ENCODE measurements at regions not wholly inside any gene's neighbourhood (a gene's known extent, or its start where the extent isn't known, plus 50 kb on each side); places are given as distances from the start of the nearest gene placed in this dataset.
"Not testable (repeated sequence)": the region's sequence is repeated elsewhere in the genome, so short reads cannot be mapped to it uniquely, and the experiment has no call there.

DNA sequence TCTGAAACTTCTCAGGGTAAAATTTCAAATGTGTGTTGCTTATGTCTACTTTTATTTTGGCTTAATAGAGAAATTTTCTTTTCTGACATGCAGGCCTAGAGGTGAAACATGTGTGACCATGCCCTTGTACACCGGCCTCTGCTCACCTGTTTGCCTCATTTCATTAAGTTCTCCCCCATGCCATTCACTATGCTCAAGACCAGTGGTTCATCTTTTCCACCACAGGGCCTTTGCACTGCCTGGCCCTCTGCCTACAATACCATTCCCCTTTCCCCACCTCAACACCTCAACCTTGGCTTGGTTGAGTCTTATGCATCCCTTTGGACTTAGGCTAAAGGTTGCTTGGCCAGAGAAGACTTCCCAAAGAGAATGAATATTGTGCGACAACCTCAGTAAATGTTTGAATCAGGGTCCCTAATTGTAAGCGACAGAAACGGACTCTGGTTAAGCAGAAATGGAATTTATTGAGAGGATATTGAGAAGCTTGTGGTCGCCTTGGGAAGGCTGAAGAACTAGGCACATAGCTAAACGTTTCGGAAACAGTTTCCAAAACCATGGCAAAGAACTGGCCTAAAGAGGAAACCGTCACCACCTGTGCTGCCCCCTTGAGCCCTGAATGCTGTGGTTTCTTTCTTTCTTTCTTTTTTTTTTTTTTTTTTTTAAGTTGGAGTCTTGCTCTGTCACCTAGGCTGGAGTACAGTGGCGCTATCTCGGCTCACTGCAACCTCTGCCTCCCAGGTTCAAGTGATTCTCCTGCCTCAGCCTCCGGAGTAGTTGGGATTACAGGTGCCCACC lies 152.2 kb downstream of the SOX4 start:
- no peak for DNase-seq

DNA sequence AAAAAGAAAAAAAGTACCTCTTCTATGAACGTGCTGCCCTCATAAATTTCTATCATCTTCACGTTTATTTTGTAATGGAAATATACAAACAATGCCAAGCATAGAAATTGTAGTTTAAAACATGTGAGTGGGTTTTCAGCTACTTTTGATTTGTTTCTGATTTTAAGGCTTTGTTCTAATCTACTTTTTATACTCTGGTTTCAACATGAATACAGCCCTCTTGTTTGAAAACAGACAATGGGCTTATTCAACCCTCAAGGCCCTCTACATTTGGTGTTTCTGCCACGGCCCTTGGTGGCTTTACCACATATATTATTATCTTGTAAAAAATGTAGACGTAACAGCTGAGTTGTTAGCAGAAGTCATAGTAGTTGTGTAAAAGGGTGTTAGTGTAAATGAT lies 153.9 kb downstream of the SOX4 start:
- DNase-seq, result no peak

DNA sequence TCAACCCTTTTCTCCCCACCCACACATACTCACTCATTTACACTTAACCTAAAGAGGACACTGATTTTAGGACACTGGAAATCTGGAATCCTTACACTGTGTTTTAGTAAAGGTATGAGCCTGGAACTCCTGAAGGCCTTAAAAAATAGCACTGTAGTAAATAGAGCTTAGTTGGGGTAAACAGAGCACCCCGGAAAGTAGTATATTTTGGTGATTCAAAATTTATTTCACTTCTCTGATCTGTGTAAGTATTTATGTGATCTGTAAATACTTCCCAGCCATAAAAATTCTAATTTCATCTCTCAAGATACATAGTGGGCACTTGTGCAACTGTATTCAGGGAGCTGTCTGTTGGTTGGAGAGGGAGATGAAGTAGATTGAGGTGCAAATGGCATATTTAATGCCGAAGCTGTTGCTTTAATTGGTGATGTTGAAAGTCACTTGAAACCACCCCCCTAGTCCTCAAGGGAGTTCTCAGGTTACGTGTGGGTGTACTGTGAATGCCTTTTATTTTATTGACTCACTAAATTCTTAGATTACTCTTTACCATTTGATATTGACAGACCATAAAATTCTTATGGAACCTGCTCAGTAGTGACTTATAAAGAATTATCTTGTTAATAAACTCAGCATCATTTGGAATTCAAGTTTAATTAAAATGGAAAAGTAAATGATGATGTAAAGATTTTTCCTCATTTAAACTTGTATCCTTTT lies 154.9 kb downstream of the SOX4 start:
- DNase-seq, result no peak

DNA sequence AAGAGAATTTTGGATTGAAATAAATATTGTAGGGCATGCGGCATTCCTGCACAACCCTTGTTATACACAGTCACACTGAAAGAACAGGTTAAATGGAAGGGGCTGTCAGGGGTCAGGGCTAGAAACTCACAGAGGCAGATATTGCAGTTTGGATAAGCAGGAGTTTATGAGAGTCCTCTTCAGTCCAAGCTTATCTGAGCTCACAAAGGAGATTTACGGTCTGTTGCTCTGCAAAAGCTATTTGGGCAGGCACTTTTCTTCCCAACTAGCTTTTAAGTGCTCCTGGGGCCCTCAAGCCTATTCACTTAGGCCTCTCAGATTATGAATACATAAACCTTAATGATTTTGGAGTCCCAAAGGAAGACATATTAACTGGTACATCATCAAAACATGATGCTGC lies 156.2 kb downstream of the SOX4 start:
- DNase-seq, result no peak

DNA sequence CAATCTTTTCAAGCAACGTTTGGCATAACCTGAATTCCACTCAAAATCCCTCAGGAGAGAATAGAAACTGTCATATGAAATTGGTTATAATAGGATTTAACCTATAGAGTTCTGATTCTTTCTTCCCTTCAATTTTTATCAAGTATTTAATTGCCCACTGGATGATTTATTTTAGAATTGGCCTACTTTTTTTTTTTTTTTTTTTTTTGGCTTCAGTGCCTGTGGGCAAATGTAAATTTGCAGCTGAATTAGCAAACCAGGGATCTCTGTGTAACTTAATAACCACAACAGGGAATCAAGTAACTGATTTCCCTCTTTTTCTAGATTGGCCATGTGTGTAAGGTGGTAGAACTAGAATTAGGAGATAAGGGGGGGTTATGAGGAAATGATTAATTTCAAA lies 157.0 kb downstream of the SOX4 start:
- DNase-seq, result no peak

- DNase-seq, result no peak
Measured at GRCh38 chr6:21751608-21752007, 158.1 kb downstream of the SOX4 start.

DNA sequence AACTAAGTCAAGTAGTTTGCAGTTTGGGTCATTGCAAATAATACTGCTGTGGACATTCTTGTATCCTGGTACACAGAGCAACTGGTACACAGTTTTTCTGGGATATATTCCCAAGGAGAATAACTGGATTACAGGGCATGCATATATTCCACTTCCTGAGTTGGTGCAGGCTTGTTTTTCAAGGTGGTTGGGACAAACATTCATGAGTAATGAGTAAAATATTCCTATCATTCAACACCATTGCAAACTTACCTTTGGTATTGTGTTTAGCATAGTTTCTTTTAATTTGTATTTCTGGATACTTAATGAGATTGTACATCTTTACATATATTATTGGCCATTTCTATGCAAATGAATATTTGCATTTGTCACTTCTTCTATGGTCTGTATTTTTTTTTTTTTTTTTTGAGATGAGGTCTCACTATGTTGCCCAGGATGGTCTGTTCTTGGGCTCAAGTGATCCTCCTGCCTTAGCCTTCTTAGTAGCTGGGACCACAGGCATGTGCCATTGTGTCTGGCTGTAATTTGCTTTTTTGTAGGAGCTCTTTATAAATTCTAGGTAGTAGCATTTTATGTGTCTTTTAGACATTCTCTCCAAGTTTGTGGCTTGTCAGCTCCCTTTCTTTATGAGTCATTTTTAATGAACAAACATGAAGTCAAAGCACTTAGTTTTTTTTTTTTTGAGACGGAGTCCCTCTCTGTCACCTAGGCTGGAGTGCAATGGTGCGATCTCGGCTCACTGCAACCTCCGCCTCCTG lies 158.7 kb downstream of the SOX4 start:
- DNase-seq, result no peak

- DNase-seq, result no peak
Measured at GRCh38 chr6:21753241-21754108, 159.9 kb downstream of the SOX4 start.

GRCh38 chr6:21754891-21755290 lies 161.3 kb downstream of the SOX4 start:
- no peak for DNase-seq

DNA sequence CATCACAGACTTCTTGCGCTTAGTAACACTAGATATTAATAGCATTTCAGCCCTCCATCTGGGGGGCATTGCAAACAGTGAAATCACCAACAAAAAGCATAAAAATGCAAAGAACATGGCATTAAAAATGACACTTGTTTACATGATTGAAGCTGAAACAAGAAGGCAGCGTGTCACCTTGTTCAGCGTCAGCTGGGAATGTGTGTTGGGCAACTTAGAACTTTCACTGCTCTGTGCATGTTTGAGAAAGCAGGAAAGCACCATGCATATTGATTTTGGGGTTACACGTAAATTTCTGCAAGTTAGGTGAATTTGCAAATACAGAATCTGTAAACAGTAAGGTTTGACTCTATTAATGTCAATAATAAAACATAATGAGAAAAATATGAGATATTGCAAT lies 162.9 kb downstream of the SOX4 start:
- DNase-seq, result no peak

DNA sequence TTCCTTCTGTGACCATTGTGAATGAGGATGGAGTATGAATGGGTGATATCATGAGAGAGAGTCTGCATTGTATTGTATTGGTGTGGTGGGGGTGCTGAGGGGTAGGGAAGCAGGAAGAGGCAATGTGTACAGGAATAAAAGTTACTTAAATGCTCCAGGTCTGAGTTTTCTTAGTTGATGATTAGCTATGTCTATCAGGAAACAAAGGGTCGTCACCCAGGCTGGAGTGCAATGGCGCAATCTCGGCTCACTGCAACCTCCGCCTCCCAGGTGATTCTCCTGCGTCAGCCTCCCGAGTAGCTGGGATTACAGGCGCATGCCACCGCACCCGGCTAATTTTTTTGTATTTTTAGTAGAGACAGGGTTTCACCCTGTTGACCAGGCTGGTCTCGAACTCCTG lies 163.8 kb downstream of the SOX4 start:
- not testable (repeated sequence) for DNase-seq

DNA sequence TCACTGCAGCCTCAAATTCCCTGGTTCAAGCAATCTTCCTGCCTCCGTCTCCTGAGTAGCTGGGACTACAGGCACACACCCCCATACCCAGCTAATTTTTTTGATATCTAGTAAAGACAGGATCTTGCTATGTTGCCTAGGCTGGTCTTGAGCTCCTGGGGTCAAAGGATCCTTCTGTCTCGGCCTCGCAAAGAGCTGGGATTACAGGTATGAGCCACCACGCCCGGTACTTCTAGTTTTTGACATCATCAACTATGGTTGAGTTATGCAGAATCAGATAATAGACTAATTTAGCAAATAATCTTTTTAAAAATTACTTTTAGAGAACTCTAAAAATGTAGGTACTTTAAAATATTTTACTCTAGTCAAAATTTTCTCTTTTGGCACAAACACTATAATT lies 166.2 kb downstream of the SOX4 start:
- no peak for DNase-seq

GRCh38 chr6:21761053-21761730 lies 167.6 kb downstream of the SOX4 start:
- DNase-seq, result not testable (repeated sequence)

DNA sequence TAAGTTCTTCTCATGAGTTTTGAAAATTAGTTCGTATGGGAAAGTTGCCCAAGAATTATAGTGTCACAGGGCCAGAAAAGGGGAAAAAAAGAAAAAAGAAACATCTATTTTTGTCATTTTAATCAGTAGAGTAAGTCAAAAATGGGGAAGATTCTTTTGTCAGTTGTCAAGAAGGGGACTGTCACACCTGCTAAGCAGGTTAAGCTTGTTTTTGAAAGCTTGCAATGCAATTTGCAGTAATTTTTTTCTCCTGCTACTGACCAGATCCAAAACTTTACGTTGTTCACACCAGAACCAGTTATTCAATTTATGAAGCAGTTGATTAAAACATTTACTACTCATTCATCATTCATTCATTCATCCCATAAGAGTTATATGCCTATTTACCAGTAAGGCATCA lies 171.4 kb downstream of the SOX4 start:
- no peak for DNase-seq

DNA sequence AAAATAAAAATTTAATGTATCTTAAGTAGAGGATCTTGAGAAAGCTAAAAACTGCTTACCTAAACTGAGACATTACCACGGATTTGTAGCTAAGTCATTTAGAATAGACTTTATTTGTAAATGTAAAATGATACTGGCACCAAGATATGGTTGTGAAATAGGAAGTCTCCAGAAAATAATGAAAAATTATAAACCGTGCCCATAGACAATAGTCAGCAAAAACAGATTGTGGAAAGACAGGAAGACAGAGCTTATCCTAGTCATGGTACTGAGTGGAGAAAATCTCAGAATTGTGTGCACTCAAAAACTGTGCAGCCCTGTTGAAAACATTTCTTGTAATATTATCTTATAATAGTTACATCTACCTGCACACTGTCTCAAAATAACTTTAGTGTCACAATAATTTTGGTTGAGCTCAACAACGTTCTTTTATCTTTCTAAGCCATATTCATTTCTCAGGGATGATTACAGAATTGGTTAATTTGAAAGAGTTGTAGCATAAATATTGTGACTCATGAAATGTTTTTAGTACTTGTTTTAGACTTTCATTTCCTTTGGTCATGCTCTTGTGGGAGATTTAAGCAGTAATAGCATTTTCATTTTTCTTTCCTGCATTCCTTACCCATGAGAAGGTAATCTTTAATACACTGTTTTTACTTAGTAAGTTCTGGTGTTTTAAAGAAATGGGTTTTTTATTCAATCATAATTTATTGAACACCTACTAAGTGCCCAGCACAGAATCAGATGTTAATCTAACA lies 174.5 kb downstream of the SOX4 start:
- no peak for DNase-seq

- no peak for DNase-seq
Measured at GRCh38 chr6:21769405-21769861, 175.9 kb downstream of the SOX4 start.

GRCh38 chr6:21769968-21770367 lies 176.4 kb downstream of the SOX4 start:
- no peak for DNase-seq

DNA sequence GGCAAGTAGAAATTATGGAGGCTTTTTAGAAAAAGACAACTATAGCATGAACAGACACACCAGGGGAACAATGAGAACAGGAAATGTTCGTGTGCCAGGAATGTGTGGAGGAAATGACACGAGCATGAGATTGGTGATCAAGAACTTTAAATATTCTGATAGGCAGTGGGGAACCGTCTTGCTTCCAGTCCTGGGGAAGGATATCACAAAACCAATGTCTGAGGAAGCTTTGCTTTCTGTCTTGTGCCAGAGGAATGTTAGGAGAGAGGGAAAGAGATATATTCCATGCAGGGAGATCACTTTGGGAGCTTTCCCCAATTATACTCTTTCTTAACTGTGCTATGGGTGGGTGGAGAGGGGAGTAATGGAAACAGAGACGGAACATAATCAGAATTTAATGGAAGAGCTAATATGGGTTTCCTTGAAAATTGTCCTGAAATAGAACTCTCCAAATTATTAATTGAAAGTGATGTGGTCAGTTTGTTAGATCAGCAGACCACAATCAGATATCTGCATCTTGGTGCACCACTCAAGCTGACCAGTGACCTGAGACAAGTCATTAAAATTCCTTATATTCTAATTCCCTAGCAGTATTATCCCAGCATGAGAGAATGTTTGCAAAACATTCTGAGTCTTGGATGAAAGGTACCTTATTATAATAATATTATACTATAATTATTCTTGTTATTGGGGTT lies 178.2 kb downstream of the SOX4 start:
- DNase-seq, result no peak

DNA sequence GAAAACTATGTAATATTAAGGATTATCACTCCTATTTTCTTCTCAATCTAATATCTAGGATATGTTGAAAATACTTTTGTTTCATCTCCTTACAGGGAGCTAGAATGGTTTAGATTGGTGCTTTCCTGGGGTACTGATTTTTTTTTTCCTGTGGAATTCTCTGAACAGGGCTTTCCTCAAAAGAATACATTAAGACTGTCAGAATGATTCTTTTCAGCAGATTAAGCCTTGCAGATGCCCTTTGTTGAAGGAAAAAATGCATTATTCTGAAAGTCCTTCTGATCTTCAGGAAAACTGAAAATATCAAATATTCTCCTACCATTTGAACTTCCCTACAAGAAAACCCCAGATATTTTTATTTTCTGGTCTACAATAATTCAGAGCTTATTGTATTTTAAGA lies 178.9 kb downstream of the SOX4 start:
- no peak for DNase-seq

DNA sequence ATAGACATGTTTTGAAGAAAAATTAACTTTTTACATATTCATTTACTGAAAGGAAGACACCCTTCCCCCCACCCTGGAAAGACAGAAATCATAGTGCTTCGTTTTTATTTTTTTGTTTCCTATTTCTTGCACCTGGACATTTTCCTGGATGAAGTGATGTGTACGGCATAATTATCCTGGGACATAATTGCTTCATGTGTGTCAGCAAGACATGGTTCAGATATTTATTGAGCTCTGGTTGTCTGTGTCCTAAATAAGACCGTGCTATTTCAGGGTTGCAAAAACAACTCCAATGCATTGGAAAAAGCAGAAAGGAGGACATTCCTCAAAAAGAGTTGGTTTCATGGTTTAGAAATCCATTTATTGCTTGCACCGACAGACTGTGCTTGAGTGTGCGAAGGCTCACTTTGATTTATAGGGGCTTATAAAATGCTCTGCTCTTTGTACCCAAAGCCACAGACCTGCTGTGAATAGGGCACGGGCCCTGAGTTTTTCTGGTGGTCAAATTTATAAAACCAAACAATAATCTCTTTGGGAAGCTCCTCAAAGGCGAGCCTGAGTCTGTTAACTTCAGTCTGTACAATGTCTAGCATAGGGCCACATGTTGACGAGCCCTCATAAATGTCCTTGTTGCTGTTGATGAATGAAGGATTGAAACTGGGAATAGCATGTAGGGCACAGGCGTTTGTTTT lies 179.5 kb downstream of the SOX4 start:
- no peak for DNase-seq

Measured in GF-D8 (cell line).